Thyroid gland (tissue), 4 donors: ENCODE measurements at regions not wholly inside any gene's neighbourhood (a gene's known extent, or its start where the extent isn't known, plus 50 kb on each side); places are given as distances from the start of the nearest gene placed in this dataset.

Experiments used
- POLR2A ChIP-seq, 2 donors: fragments of 450-650 bp; IDR thresholded peaks; one replicate each; pipeline ENCODE4 v1.6.1; 2017; ENCODE audit warnings: antibody characterized with exemption in 2 of 2, mild to moderate bottlenecking in 2 of 2, moderate library complexity in 1 of 2
- TF ChIP-seq, protein P1 (sequence below), 6 experiments: fragments of 200-600 bp in 3 of 6; fragments of 450-650 bp in 3 of 6; sonication (generic) in 3 of 6; IDR thresholded peaks; one replicate each; pipeline ENCODE4 v1.5.1; 2016 to 2019; ENCODE audit warnings: antibody characterized with exemption in 6 of 6, mild to moderate bottlenecking in 2 of 6, inconsistent platforms in 1 of 6, moderate library complexity in 1 of 6

DNA sequence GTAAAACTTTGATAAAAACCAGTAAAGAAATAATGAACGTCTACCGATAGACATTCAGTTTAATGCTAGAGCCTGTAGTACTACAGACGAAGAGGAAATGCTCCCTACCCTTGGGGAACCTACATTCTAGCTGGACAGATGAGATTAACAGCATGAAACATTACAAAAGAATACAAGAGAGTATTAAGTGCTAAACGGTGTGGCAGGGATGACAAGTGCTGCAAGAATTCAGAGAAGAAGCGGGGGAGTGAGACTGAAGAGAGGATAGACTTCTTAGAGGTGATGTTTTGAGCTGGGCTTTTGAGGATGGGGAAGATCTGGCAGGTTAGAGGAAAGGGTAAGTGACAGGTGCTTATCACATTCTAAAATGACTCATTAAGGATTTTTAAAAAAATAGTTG lies 52.6 kb upstream of the ESX1 start:
- TF ChIP-seq, protein P1, sequence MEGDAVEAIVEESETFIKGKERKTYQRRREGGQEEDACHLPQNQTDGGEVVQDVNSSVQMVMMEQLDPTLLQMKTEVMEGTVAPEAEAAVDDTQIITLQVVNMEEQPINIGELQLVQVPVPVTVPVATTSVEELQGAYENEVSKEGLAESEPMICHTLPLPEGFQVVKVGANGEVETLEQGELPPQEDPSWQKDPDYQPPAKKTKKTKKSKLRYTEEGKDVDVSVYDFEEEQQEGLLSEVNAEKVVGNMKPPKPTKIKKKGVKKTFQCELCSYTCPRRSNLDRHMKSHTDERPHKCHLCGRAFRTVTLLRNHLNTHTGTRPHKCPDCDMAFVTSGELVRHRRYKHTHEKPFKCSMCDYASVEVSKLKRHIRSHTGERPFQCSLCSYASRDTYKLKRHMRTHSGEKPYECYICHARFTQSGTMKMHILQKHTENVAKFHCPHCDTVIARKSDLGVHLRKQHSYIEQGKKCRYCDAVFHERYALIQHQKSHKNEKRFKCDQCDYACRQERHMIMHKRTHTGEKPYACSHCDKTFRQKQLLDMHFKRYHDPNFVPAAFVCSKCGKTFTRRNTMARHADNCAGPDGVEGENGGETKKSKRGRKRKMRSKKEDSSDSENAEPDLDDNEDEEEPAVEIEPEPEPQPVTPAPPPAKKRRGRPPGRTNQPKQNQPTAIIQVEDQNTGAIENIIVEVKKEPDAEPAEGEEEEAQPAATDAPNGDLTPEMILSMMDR (IDR thresholded peaks at IDR 0.05), result no peak
- no peak for TF ChIP-seq POLR2A (IDR thresholded peaks at IDR 0.05)
